ENCODE measurements at regions not wholly inside any gene's neighbourhood (a gene's known extent, or its start where the extent isn't known, plus 50 kb on each side); places are given as distances from the start of the nearest gene placed in this dataset.

- DNase-seq (ENCODE audit: low read depth): no peak
Measured at GRCh38 chr22:48804811-48805301, 1022.8 kb downstream of the BRD1 start.

- no peak for DNase-seq (ENCODE audit: low read depth)
Measured at GRCh38 chr22:48803948-48804810, 1023.5 kb downstream of the BRD1 start.

- DNase-seq (ENCODE audit: low read depth): no peak
Measured at GRCh38 chr22:48803171-48803947, 1024.3 kb downstream of the BRD1 start.

GRCh38 chr22:48802576-48802975 is 1025.1 kb downstream of the BRD1 start:
- DNase-seq (ENCODE audit: low read depth): no peak

GRCh38 chr22:48800886-48801607 is 1026.6 kb downstream of the BRD1 start:
- no peak for DNase-seq (ENCODE audit: low read depth)

GRCh38 chr22:48800036-48800885 is 1027.4 kb downstream of the BRD1 start:
- no peak for DNase-seq (ENCODE audit: low read depth)

GRCh38 chr22:48799227-48799970 is 1028.3 kb downstream of the BRD1 start:
- no peak for DNase-seq (ENCODE audit: low read depth)

- no peak for DNase-seq (ENCODE audit: low read depth)
Measured at GRCh38 chr22:48798281-48799226, 1029.1 kb downstream of the BRD1 start.

GRCh38 chr22:48797731-48798130 is 1029.9 kb downstream of the BRD1 start:
- no peak for DNase-seq (ENCODE audit: low read depth)

- no peak for DNase-seq (ENCODE audit: low read depth)
Measured at GRCh38 chr22:48796310-48797015, 1031.2 kb downstream of the BRD1 start.

- DNase-seq (ENCODE audit: low read depth): no peak
Measured at GRCh38 chr22:48795664-48796063, 1032.0 kb downstream of the BRD1 start.

GRCh38 chr22:48794906-48795305 is 1032.8 kb downstream of the BRD1 start:
- DNase-seq (ENCODE audit: low read depth): no peak

GRCh38 chr22:48793949-48794348 is 1033.7 kb downstream of the BRD1 start:
- DNase-seq (ENCODE audit: low read depth): no peak

- DNase-seq (ENCODE audit: low read depth): no peak
Measured at GRCh38 chr22:48786679-48786996, 1041.0 kb downstream of the BRD1 start.

GRCh38 chr22:48785792-48786678 is 1041.6 kb downstream of the BRD1 start:
- no peak for DNase-seq (ENCODE audit: low read depth)

- no peak for DNase-seq (ENCODE audit: low read depth)
Measured at GRCh38 chr22:48784701-48785503, 1042.8 kb downstream of the BRD1 start.

- DNase-seq (ENCODE audit: low read depth): no peak
Measured at GRCh38 chr22:48783821-48784266, 1043.8 kb downstream of the BRD1 start.
